SK-N-SH (cell line): ENCODE measurements at regions not wholly inside any gene's neighbourhood (a gene's known extent, or its start where the extent isn't known, plus 50 kb on each side); places are given as distances from the start of the nearest gene placed in this dataset.

ENCODE experiments used
- CHD2 ChIP-seq: fragments of 150-350 bp; IDR thresholded peaks from 2 replicates; pipeline ENCODE4 v1.6.1; 2018; ENCODE audit warnings: low read length; ENCODE audit not compliant: partially characterized antibody
- CTCF ChIP-seq: fragments of 200-600 bp; sonication (generic); IDR thresholded peaks from 2 replicates; pipeline ENCODE4 v1.6.1; 2017; ENCODE audit warnings: antibody characterized with exemption, mild to moderate bottlenecking, moderate library complexity
- EP300 ChIP-seq, 2 experiments: IDR thresholded peaks; 2 replicates each; pipeline versions ENCODE4 v1.4.0 to v1.6.1; 2012; ENCODE audit warnings: borderline replicate concordance in 1 of 2, low read depth in 1 of 2, low read length in 1 of 2
- FOXJ3 ChIP-seq: sonication (generic); formaldehyde crosslinking; IDR thresholded peaks from 2 replicates; pipeline ENCODE4 v1.5.1; 2020; ENCODE audit warnings: mild to moderate bottlenecking, missing genetic modification reagents
- FOXM1 ChIP-seq: IDR thresholded peaks from 2 replicates; pipeline ENCODE4 v1.4.0; 2012; ENCODE audit warnings: low read depth, mild to moderate bottlenecking
- MAX ChIP-seq: IDR thresholded peaks from 2 replicates; pipeline ENCODE4 v1.4.0; 2012; ENCODE audit warnings: low read depth
- POLR2AphosphoS5 ChIP-seq: IDR thresholded peaks from 2 replicates; pipeline ENCODE4 v1.6.1; 2012; ENCODE audit warnings: low read depth, low read length
- RAD21 ChIP-seq: IDR thresholded peaks from 2 replicates; pipeline ENCODE4 v1.6.1; 2012; ENCODE audit warnings: mild to moderate bottlenecking, low read length
- RCOR1 ChIP-seq: fragments of 150-350 bp; IDR thresholded peaks from 2 replicates; pipeline ENCODE4 v1.6.1; 2017; ENCODE audit warnings: antibody characterized with exemption, low read length
- TEAD4 ChIP-seq: IDR thresholded peaks from 2 replicates; pipeline ENCODE4 v1.4.0; 2012; ENCODE audit warnings: mild to moderate bottlenecking, borderline replicate concordance; ENCODE audit not compliant: insufficient read depth
- USF2 ChIP-seq: fragments of 150-350 bp; IDR thresholded peaks from 2 replicates; pipeline ENCODE4 v1.6.1; 2017; ENCODE audit warnings: antibody characterized with exemption, low read length, low read depth, borderline replicate concordance

GRCh38 chr4:64598066-64598465, 188.8 kb upstream of the TECRL start:
- TF ChIP-seq CTCF (no peak), TEAD4 (no peak), RAD21 (no peak), MAX (no peak), POLR2AphosphoS5 (no peak), CHD2 (no peak), FOXJ3 (CRISPR knock-in tag) (no peak), EP300 (IDR thresholded peaks at IDR 0.05; ENCODE audit: borderline replicate concordance in 1 of 2, low read depth in 1 of 2, low read length in 1 of 2) (no peak), RCOR1 (no peak), USF2 (no peak), FOXM1 (no peak)
